PFSK-1 (cell line): ENCODE measurements at regions not wholly inside any gene's neighbourhood (a gene's known extent, or its start where the extent isn't known, plus 50 kb on each side); places are given as distances from the start of the nearest gene placed in this dataset.

Experiments
- POLR2AphosphoS5 ChIP-seq: IDR thresholded peaks from 2 replicates; pipeline ENCODE4 v1.6.1; 2012; ENCODE audit warnings: low read depth, mild to moderate bottlenecking, control low read depth, low read length, moderate library complexity
- SIN3A ChIP-seq: IDR thresholded peaks from 2 replicates; pipeline ENCODE4 v1.6.1; 2012; ENCODE audit warnings: mild to moderate bottlenecking, low read length, moderate library complexity, borderline replicate concordance; ENCODE audit not compliant: insufficient read depth
- TAF1 ChIP-seq: IDR thresholded peaks from 2 replicates; pipeline ENCODE4 v1.6.1; 2012; ENCODE audit warnings: low read length, control low read depth, borderline replicate concordance; ENCODE audit not compliant: insufficient read depth

- no peak for TF ChIP-seq POLR2AphosphoS5
- TF ChIP-seq TAF1: no peak
- TF ChIP-seq SIN3A: no peak
These were observed 239.9 kb upstream of the TPM1 start for GRCh38 chr15:62802612-62803011.
